ENCODE measurements at regions not wholly inside any gene's neighbourhood (a gene's known extent, or its start where the extent isn't known, plus 50 kb on each side); places are given as distances from the start of the nearest gene placed in this dataset.
A peak's percentile ranks its signal among the peaks of the same experiment; 100 is the strongest.

DNA sequence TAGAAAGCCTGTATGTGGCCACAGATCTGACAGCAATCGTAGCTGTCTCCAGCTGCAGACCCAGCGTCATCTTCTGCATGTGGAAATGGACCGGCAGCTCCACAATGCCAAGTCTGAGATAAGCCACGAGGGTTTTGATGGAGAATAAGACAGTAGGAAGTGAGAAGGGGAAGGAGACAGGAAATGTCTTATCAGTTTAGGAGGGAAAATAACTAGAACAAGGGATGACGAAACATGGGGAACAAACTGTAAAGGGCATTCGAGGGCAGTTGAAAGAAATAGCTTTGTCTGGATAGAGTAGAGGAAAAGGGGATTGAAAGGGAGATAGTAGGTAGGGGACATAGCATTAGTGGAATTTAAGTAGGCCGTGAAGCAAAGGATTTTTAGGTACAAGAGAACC, 74.0 kb upstream of the CTTNBP2NL start (continued):
- TF ChIP-seq, protein P1, sequence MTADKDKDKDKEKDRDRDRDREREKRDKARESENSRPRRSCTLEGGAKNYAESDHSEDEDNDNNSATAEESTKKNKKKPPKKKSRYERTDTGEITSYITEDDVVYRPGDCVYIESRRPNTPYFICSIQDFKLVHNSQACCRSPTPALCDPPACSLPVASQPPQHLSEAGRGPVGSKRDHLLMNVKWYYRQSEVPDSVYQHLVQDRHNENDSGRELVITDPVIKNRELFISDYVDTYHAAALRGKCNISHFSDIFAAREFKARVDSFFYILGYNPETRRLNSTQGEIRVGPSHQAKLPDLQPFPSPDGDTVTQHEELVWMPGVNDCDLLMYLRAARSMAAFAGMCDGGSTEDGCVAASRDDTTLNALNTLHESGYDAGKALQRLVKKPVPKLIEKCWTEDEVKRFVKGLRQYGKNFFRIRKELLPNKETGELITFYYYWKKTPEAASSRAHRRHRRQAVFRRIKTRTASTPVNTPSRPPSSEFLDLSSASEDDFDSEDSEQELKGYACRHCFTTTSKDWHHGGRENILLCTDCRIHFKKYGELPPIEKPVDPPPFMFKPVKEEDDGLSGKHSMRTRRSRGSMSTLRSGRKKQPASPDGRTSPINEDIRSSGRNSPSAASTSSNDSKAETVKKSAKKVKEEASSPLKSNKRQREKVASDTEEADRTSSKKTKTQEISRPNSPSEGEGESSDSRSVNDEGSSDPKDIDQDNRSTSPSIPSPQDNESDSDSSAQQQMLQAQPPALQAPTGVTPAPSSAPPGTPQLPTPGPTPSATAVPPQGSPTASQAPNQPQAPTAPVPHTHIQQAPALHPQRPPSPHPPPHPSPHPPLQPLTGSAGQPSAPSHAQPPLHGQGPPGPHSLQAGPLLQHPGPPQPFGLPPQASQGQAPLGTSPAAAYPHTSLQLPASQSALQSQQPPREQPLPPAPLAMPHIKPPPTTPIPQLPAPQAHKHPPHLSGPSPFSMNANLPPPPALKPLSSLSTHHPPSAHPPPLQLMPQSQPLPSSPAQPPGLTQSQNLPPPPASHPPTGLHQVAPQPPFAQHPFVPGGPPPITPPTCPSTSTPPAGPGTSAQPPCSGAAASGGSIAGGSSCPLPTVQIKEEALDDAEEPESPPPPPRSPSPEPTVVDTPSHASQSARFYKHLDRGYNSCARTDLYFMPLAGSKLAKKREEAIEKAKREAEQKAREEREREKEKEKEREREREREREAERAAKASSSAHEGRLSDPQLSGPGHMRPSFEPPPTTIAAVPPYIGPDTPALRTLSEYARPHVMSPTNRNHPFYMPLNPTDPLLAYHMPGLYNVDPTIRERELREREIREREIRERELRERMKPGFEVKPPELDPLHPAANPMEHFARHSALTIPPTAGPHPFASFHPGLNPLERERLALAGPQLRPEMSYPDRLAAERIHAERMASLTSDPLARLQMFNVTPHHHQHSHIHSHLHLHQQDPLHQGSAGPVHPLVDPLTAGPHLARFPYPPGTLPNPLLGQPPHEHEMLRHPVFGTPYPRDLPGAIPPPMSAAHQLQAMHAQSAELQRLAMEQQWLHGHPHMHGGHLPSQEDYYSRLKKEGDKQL (CRISPR knock-in tag; IDR thresholded peaks at IDR 0.05; ENCODE audit: borderline replicate concordance): no peak
- 0 out of 2 replicates have a peak, but pooled peaks have one; percentile 37 for TF ChIP-seq ZNF165 (CRISPR knock-in tag; IDR thresholded peaks at IDR 0.05; ENCODE audit: borderline replicate concordance)
- TF ChIP-seq SMAD4 (CRISPR knock-in tag; conservative IDR thresholded peaks at IDR 0.05): peak; percentile 94
- TF ChIP-seq NBN (IDR thresholded peaks at IDR 0.05; ENCODE audit: low read depth): peak; percentile 64; the same call in 1 of the 2 replicates
- no peak for TF ChIP-seq ZBTB17 (CRISPR knock-in tag; IDR thresholded peaks at IDR 0.05)
- no peak for TF ChIP-seq MCM5 (IDR thresholded peaks at IDR 0.05; ENCODE audit: low read depth)
- TF ChIP-seq JUND (IDR thresholded peaks at IDR 0.05; ENCODE audit: borderline replicate concordance, low read depth, low read length): peak; percentile 72
- no peak for TF ChIP-seq JUND (tag; IDR thresholded peaks at IDR 0.05; ENCODE audit: borderline replicate concordance, low read depth, low read length)
- TF ChIP-seq NFE2 (IDR thresholded peaks at IDR 0.05; ENCODE audit: low read depth): no peak
- TF ChIP-seq ARNT (IDR thresholded peaks at IDR 0.05): peak in 1 of 2 experiments; percentile 48; a peak in 1 of 4 replicates
- peak; percentile 85 for TF ChIP-seq PYGO2 (tag; IDR thresholded peaks at IDR 0.05)
- TF ChIP-seq E2F3 (CRISPR knock-in tag; IDR thresholded peaks at IDR 0.05): 0 out of 2 replicates have a peak, but pooled peaks have one; percentile 37
- no peak for TF ChIP-seq ZC3H4 (CRISPR knock-in tag; IDR thresholded peaks at IDR 0.05; ENCODE audit: borderline replicate concordance)
- no peak for TF ChIP-seq KAT8 (IDR thresholded peaks at IDR 0.05; ENCODE audit: low read depth)
- TF ChIP-seq MEF2D (tag; conservative IDR thresholded peaks at IDR 0.05; ENCODE audit: low read depth): peak; percentile 88
- TF ChIP-seq NR2C1 (IDR thresholded peaks at IDR 0.05): no peak
- TF ChIP-seq NR2C1 (tag; IDR thresholded peaks at IDR 0.05): peak; percentile 73
- no peak for TF ChIP-seq NR2C2 (CRISPR knock-in tag; IDR thresholded peaks at IDR 0.05)
- peak; percentile 64 for TF ChIP-seq NR2C2 (tag; IDR thresholded peaks at IDR 0.05)
- no peak for TF ChIP-seq ZSCAN32 (CRISPR knock-in tag; IDR thresholded peaks at IDR 0.05)

Measured in K562 (cell line).